ENCODE measurements at regions not wholly inside any gene's neighbourhood (a gene's known extent, or its start where the extent isn't known, plus 50 kb on each side); places are given as distances from the start of the nearest gene placed in this dataset.
"Not testable (repeated sequence)": the region's sequence is repeated elsewhere in the genome, so short reads cannot be mapped to it uniquely, and the experiment has no call there.

- no peak overlapping the region for H3K27ac Mint-ChIP-seq
- no peaks in the 10 kb centered on the region for H3K9me3 Mint-ChIP-seq
- peaks cover 4% of the 10 kb centered on the region for H3K27me3 Mint-ChIP-seq
- ATAC-seq (replicated peaks), result no peak
- no peaks in the 10 kb centered on the region for H3K36me3 Mint-ChIP-seq (ENCODE audit: low read depth)
- H3K4me3 Mint-ChIP-seq, result no peak overlapping the region
- H3K4me1 Mint-ChIP-seq, result no peaks in the 10 kb centered on the region
Measured at GRCh38 chr5:60505373-60506171, 194.4 kb downstream of the DEPDC1B start.

GRCh38 chr5:60504342-60504741 lies 195.6 kb downstream of the DEPDC1B start:
- Mint-ChIP-seq H3K27ac (no peak overlapping the region), H3K27me3 (no peaks in the 10 kb centered on the region), H3K36me3 (ENCODE audit: low read depth) (no peaks in the 10 kb centered on the region), H3K4me1 (no peaks in the 10 kb centered on the region), H3K4me3 (no peak overlapping the region), H3K9me3 (no peaks in the 10 kb centered on the region)
- ATAC-seq (replicated peaks), result no peak

GRCh38 chr5:60503771-60504170 lies 196.2 kb downstream of the DEPDC1B start:
- Mint-ChIP-seq H3K4me1 (no peaks in the 10 kb centered on the region), H3K27me3 (no peaks in the 10 kb centered on the region), H3K4me3 (no peak overlapping the region), H3K36me3 (ENCODE audit: low read depth) (no peaks in the 10 kb centered on the region), H3K9me3 (no peaks in the 10 kb centered on the region), H3K27ac (no peak overlapping the region)
- no peak for ATAC-seq (replicated peaks)

DNA sequence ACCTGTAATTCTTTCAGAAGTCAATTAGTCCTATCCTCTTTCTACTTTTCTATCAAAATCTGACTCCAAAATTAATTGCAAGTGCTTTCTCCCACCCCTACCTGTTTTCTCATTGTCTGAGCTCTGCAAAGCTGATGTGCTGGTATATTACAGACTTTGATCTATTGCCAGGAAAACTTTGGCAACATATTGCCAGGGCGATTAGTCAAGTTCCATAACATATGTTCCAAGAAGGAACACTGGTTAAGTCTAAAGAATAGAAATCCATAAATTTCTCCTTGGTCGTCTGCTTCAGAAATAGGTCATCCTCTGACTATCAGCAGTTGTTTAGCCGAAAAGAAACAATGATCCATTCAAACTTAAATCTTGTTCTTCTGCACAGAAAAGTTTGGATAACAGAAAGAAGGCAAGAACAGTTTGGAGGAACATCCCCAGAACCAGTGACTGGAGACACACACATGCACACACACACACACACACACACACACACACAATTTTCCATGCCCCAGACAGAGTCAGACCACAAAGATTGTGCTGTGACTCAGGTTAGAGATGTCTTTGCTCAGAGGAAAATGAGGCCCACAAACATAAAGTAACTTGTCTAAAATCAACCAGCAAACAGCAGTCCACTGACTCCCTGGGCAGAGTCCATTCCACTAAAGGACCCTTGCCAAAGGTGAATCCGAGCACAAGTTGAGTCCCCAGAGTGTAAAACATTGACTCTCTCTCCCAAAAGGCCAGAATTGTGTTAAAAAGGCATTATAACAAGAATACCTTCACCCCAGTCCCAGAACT lies 202.1 kb downstream of the DEPDC1B start:
- H3K27me3 Mint-ChIP-seq, result no peaks in the 10 kb centered on the region
- no peaks in the 10 kb centered on the region for H3K9me3 Mint-ChIP-seq
- H3K27ac Mint-ChIP-seq, result no peak overlapping the region
- H3K4me3 Mint-ChIP-seq, result no peak overlapping the region
- H3K4me1 Mint-ChIP-seq, result no peaks in the 10 kb centered on the region
- no peak for ATAC-seq (replicated peaks)
- H3K36me3 Mint-ChIP-seq (ENCODE audit: low read depth), result no peaks in the 10 kb centered on the region

- Mint-ChIP-seq H3K36me3 (ENCODE audit: low read depth) (no peaks in the 10 kb centered on the region), H3K9me3 (no peaks in the 10 kb centered on the region), H3K27ac (no peak overlapping the region), H3K4me3 (no peak overlapping the region), H3K4me1 (no peaks in the 10 kb centered on the region), H3K27me3 (no peaks in the 10 kb centered on the region)
- no peak for ATAC-seq (replicated peaks)
Measured at GRCh38 chr5:60495644-60496520, 204.1 kb downstream of the DEPDC1B start.

DNA sequence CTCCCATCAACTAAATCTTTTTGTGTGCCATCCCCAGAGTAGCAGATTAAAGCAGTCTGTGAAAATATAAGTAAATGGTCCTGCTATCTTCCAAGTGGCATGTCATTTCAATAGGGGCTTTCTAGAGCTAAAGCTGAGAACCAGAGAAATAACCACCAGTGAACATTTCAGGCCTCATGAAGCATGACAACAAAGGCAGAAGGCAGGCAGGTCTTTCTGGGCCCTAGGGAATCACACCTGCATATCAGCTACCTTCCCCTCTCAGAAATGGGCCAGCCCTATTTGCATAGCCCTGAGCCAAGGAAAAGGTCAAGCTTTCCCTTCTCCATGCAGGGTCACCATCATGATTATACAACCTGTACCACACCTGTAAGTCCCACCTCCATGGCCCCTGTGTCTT lies 205.3 kb downstream of the DEPDC1B start:
- no peak for ATAC-seq (replicated peaks)
- no peaks in the 10 kb centered on the region for H3K9me3 Mint-ChIP-seq
- H3K36me3 Mint-ChIP-seq (ENCODE audit: low read depth), result no peaks in the 10 kb centered on the region
- no peak overlapping the region for H3K27ac Mint-ChIP-seq
- H3K27me3 Mint-ChIP-seq, result no peaks in the 10 kb centered on the region
- H3K4me1 Mint-ChIP-seq, result no peaks in the 10 kb centered on the region
- H3K4me3 Mint-ChIP-seq, result no peak overlapping the region

DNA sequence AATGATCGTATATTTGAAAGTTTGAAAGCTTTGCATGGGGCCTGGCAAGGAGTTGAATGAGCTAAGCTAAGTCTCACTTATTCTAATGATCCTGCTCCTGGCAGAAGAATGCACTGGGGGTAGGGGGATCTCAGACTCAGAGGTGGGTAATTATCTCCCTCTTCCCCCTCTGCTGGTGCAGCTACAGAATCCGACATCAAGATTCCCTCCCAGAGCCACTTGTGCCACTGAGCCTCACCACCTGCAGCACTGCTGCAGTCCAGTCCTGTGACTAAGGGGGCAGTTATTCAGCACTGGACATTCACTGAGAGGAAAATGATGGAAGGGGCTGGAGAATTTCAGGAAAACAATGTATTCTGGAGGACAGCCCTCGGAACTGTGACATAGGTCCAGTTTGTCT lies 205.8 kb downstream of the DEPDC1B start:
- Mint-ChIP-seq H3K4me3 (no peak overlapping the region), H3K9me3 (no peaks in the 10 kb centered on the region), H3K27me3 (no peaks in the 10 kb centered on the region), H3K4me1 (no peaks in the 10 kb centered on the region), H3K36me3 (ENCODE audit: low read depth) (no peaks in the 10 kb centered on the region), H3K27ac (no peak overlapping the region)
- no peak for ATAC-seq (replicated peaks)

GRCh38 chr5:60493372-60493771 lies 206.6 kb downstream of the DEPDC1B start:
- no peaks in the 10 kb centered on the region for H3K27me3 Mint-ChIP-seq
- no peak overlapping the region for H3K4me3 Mint-ChIP-seq
- H3K9me3 Mint-ChIP-seq, result no peaks in the 10 kb centered on the region
- no peak for ATAC-seq (replicated peaks)
- H3K36me3 Mint-ChIP-seq (ENCODE audit: low read depth), result no peaks in the 10 kb centered on the region
- H3K4me1 Mint-ChIP-seq, result no peaks in the 10 kb centered on the region
- H3K27ac Mint-ChIP-seq, result no peak overlapping the region

GRCh38 chr5:60492958-60493357 lies 207.0 kb downstream of the DEPDC1B start:
- H3K4me1 Mint-ChIP-seq, result no peaks in the 10 kb centered on the region
- H3K36me3 Mint-ChIP-seq (ENCODE audit: low read depth), result no peaks in the 10 kb centered on the region
- no peak for ATAC-seq (replicated peaks)
- H3K9me3 Mint-ChIP-seq, result no peaks in the 10 kb centered on the region
- H3K27me3 Mint-ChIP-seq, result no peaks in the 10 kb centered on the region
- H3K27ac Mint-ChIP-seq, result no peak overlapping the region
- H3K4me3 Mint-ChIP-seq, result no peak overlapping the region

GRCh38 chr5:60492358-60492757 lies 207.6 kb downstream of the DEPDC1B start:
- H3K4me3 Mint-ChIP-seq; H3K27ac Mint-ChIP-seq; H3K27me3 Mint-ChIP-seq; H3K9me3 Mint-ChIP-seq; H3K36me3 Mint-ChIP-seq (ENCODE audit: low read depth); H3K4me1 Mint-ChIP-seq; ATAC-seq (replicated peaks): not testable (repeated sequence)

- Mint-ChIP-seq H3K4me1 (no peaks in the 10 kb centered on the region), H3K36me3 (ENCODE audit: low read depth) (no peaks in the 10 kb centered on the region), H3K27ac (no peak overlapping the region), H3K4me3 (no peak overlapping the region), H3K27me3 (no peaks in the 10 kb centered on the region), H3K9me3 (no peaks in the 10 kb centered on the region)
- no peak for ATAC-seq (replicated peaks)
Measured at GRCh38 chr5:60490597-60491166, 209.3 kb downstream of the DEPDC1B start.

DNA sequence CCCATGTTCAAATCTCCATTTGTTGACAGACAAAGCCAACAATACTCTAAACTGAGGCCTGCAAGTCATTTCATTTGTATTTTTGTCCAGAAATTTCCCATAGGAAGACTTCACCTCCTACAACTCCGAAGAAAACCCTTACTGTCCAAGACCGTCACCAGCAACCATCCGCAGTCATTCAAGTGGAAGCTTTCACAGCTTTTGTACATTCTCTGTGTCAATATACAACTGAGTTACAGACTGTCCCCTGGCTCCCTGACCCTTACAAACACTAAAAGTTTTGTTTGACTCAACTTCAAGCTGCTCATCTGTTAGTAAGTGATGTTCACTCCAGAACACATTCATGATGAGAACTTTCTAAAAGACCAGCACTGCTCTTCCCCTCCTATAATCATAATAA lies 210.1 kb downstream of the DEPDC1B start:
- Mint-ChIP-seq H3K27me3 (no peaks in the 10 kb centered on the region), H3K9me3 (no peaks in the 10 kb centered on the region), H3K36me3 (ENCODE audit: low read depth) (no peaks in the 10 kb centered on the region), H3K4me1 (no peaks in the 10 kb centered on the region), H3K27ac (no peak overlapping the region), H3K4me3 (no peak overlapping the region)
- no peak for ATAC-seq (replicated peaks)

DNA sequence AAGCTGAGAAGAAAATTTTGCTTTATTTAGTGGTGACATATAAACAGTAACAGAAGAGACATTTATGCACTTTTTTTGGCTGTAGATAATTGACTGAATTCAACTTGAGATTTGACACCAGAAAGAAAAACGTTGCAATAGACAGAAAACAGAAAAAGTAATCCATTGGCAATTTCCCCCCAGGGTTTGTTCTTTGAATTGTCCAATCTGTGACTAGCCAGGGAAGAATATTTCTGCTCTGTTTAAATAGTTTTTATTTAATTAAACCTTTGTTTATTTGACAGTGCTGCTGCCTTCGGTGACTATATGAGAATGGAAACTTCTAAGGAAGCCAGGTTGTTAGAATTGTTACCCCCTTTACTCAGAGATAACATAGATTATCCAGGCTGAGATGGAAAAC lies 210.6 kb downstream of the DEPDC1B start:
- no peaks in the 10 kb centered on the region for H3K4me1 Mint-ChIP-seq
- H3K27ac Mint-ChIP-seq, result no peak overlapping the region
- H3K27me3 Mint-ChIP-seq, result no peaks in the 10 kb centered on the region
- no peaks in the 10 kb centered on the region for H3K36me3 Mint-ChIP-seq (ENCODE audit: low read depth)
- no peaks in the 10 kb centered on the region for H3K9me3 Mint-ChIP-seq
- H3K4me3 Mint-ChIP-seq, result no peak overlapping the region
- ATAC-seq (replicated peaks), result no peak

DNA sequence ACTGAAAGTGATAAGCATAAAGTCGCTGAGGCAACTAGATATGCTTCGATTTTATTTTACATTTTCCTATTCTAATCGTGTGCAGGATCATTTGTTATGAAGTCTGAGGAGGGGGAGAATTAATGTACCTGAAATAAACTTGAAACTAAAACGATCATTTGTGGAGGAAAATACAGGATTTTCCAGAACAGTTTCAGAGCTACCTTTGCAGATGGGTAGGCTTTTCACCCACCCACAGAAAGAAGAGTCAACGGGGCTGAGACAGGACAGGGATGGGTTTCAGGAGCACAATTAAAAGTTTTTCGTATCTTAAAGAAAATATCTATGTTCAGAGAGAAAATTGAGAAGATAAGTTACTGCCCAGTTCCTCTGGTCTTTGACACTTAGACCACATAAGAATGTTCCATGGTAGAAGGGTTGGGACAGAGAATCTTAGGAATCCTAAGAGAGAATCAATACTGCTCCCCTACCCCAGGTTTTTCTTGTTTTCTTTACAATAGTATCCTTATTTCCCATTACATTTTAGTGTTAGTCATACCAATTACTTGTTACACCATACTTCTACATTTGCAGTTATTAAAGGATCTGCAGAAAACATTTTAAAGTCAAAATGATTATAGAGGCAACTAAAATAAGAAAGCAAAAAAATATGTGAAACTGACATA lies 211.4 kb downstream of the DEPDC1B start:
- H3K27me3 Mint-ChIP-seq, result no peaks in the 10 kb centered on the region
- H3K4me3 Mint-ChIP-seq, result no peak overlapping the region
- H3K36me3 Mint-ChIP-seq (ENCODE audit: low read depth), result no peaks in the 10 kb centered on the region
- no peak for ATAC-seq (replicated peaks)
- H3K27ac Mint-ChIP-seq, result no peak overlapping the region
- no peaks in the 10 kb centered on the region for H3K4me1 Mint-ChIP-seq
- H3K9me3 Mint-ChIP-seq, result no peaks in the 10 kb centered on the region
